ENCODE measurements at regions not wholly inside any gene's neighbourhood (a gene's known extent, or its start where the extent isn't known, plus 50 kb on each side); places are given as distances from the start of the nearest gene placed in this dataset.

DNA sequence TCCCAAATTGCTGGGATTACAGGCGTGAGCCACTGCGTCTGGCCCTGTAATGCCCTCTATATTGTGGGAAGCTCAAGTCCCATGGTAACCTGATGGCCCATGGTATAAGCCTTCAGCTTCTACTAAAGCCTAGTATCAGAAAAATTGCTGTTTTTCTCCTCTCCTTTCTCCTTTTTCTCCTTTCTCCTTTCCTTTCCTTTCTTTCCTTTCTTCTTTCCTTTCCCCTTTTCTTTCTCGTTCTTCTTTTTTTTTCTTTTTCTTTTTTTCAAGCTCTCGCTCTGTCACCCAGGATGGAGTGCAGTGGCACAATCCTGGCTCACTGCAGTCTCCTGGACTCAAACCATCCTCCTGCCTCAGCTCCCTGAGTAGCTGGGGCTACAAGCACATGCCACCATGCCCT is 740.7 kb downstream of the FAM133A start:
- 87 to 89% methylated on average over 4 of the region's 4 CpGs for WGBS, 2 donors
- intact Hi-C loops (cut with DNase I), result no loop called here
- Histone ChIP-seq H3K27ac (no peak overlapping the region), H3K27me3 (no peaks in the 10 kb centered on the region), H3K4me3 (no peak overlapping the region), H3K36me3 (no peaks in the 10 kb centered on the region), H3K4me1 (no peaks in the 10 kb centered on the region), H3K9me3 (no peaks in the 10 kb centered on the region)
- no peak for DNase-seq
- TF ChIP-seq, protein P1, sequence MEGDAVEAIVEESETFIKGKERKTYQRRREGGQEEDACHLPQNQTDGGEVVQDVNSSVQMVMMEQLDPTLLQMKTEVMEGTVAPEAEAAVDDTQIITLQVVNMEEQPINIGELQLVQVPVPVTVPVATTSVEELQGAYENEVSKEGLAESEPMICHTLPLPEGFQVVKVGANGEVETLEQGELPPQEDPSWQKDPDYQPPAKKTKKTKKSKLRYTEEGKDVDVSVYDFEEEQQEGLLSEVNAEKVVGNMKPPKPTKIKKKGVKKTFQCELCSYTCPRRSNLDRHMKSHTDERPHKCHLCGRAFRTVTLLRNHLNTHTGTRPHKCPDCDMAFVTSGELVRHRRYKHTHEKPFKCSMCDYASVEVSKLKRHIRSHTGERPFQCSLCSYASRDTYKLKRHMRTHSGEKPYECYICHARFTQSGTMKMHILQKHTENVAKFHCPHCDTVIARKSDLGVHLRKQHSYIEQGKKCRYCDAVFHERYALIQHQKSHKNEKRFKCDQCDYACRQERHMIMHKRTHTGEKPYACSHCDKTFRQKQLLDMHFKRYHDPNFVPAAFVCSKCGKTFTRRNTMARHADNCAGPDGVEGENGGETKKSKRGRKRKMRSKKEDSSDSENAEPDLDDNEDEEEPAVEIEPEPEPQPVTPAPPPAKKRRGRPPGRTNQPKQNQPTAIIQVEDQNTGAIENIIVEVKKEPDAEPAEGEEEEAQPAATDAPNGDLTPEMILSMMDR (IDR thresholded peaks at IDR 0.05), result no peak
- TF ChIP-seq EP300 (IDR thresholded peaks at IDR 0.05) (no peak), POLR2A (IDR thresholded peaks at IDR 0.05) (no peak), POLR2AphosphoS5 (IDR thresholded peaks at IDR 0.05) (no peak)

DNA sequence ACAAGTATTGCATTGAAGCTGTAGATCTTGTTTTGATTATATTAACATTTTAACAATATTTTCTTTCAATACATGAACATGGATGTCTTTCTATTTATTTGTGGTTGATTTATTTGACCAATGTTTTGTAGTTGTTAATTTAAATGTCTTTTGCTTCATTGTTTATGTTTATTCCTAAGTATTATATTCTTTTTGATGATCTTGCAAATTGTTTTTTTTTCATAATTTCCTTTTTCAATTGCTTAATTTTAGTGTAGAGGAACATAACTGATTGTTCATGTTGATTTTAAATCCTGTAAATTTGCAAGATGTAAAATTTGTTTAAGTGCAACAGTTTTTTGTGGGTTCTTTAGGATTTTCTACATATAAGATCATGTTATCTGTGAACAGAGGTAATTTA is 744.1 kb downstream of the FAM133A start:
- no peak overlapping the region for H3K4me3 ChIP-seq
- no peaks in the 10 kb centered on the region for H3K27me3 ChIP-seq
- TF ChIP-seq, protein P1 (IDR thresholded peaks at IDR 0.05), result no peak
- no peak for TF ChIP-seq POLR2AphosphoS5 (IDR thresholded peaks at IDR 0.05)
- no peaks in the 10 kb centered on the region for H3K4me1 ChIP-seq
- H3K36me3 ChIP-seq, result no peaks in the 10 kb centered on the region
- DNase-seq, result no peak
- H3K27ac ChIP-seq, result no peak overlapping the region
- intact Hi-C loops (cut with DNase I), result no loop called here
- no peaks in the 10 kb centered on the region for H3K9me3 ChIP-seq

DNA sequence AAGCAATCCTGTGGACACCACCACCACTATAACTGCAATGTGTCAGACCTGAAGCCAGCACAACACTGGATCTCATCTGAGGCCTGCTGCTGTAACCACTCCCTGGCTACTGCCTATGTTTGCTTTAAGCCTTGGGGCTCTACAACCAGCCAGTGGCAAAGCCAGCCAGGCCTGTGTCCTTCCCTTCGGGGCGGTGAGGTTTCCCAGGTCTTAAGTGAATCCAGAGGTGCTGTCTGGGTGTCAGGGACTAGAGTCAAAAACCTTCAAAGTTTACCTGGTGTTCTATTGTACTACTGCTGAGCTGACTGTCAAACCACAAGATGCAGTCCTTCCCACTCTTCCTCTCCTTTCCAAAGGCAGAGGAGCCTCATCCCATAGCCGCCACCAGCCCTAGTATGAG is 750.5 kb downstream of the FAM133A start:
- H3K9me3 ChIP-seq, result no peaks in the 10 kb centered on the region

DNA sequence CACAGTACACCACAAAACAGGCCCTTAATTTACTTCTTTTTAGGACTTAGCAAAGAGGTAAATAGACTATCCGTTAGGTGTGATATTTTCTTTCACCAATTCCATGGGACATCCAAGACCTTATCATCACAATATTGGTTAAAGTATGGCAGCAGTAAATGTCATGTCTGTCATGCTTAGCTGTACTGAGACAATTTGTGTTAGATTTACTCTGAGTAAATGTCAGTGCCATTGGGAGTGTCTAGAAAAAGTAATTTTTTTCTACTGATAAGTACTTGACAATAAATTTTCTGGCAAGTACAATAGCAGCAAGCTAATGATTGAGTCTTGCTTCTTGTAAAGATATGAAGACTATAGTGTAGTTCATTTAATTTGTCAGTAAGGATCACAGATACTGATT is 756.1 kb downstream of the FAM133A start:
- intact Hi-C loops (cut with DNase I), result no loop called here
- Histone ChIP-seq H3K9me3 (no peaks in the 10 kb centered on the region), H3K4me1 (no peaks in the 10 kb centered on the region), H3K4me3 (no peak overlapping the region), H3K27ac (no peak overlapping the region), H3K27me3 (no peaks in the 10 kb centered on the region), H3K36me3 (no peaks in the 10 kb centered on the region)
- DNase-seq, result no peak
- WGBS, 2 donors, result 55 to 77% methylated on average over 1 of the region's 1 CpG
- TF ChIP-seq POLR2AphosphoS5 (IDR thresholded peaks at IDR 0.05), result no peak
- TF ChIP-seq POLR2A (IDR thresholded peaks at IDR 0.05), result no peak
- TF ChIP-seq, protein P1 (IDR thresholded peaks at IDR 0.05), result no peak
- no peak for TF ChIP-seq EP300 (IDR thresholded peaks at IDR 0.05)

More for the DNA sequence above, 750.5 kb downstream of the FAM133A start:
- intact Hi-C loops (cut with DNase I), result no loop called here
- Histone ChIP-seq H3K4me3 (no peak overlapping the region), H3K27me3 (no peaks in the 10 kb centered on the region), H3K27ac (no peak overlapping the region), H3K4me1 (no peaks in the 10 kb centered on the region), H3K36me3 (no peaks in the 10 kb centered on the region)
- WGBS, 2 donors, result 93 to 98% methylated on average over 3 of the region's 3 CpGs
- no peak for TF ChIP-seq EP300 (IDR thresholded peaks at IDR 0.05)
- TF ChIP-seq POLR2A (IDR thresholded peaks at IDR 0.05), result no peak
- TF ChIP-seq, protein P1 (IDR thresholded peaks at IDR 0.05), result no peak
- no peak for TF ChIP-seq POLR2AphosphoS5 (IDR thresholded peaks at IDR 0.05)
- DNase-seq, result no peak

DNA sequence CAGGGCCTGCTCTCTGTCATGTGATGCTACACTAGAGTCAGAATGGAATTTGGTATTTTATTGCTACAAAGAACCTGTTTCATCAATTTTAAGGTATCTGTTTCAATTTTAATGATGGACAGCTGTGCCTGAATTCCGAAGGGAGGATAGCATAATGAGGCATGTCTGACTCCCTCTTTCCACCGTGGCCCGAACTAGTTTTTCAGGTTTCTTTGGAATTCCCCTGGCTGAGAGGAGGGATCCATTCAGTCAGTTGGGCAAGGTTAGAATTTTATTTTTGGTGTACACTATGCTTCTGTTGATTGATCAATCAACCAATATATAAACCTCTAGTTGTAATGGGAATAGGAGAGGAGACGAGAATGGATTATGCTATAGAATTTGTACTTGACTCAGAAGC is 761.8 kb downstream of the FAM133A start:
- DNase-seq, result no peak
- no peaks in the 10 kb centered on the region for H3K36me3 ChIP-seq
- no peak overlapping the region for H3K4me3 ChIP-seq
- no peaks in the 10 kb centered on the region for H3K4me1 ChIP-seq
- no peaks in the 10 kb centered on the region for H3K27me3 ChIP-seq
- WGBS, 2 donors, result 68 to 81% methylated on average over 4 of the region's 4 CpGs
- H3K27ac ChIP-seq, result no peak overlapping the region
- no peaks in the 10 kb centered on the region for H3K9me3 ChIP-seq
- intact Hi-C loops (cut with DNase I), result no loop called here
- TF ChIP-seq, protein P1 (IDR thresholded peaks at IDR 0.05), result no peak
- TF ChIP-seq EP300 (IDR thresholded peaks at IDR 0.05) (no peak), POLR2A (IDR thresholded peaks at IDR 0.05) (no peak), POLR2AphosphoS5 (IDR thresholded peaks at IDR 0.05) (no peak)

Measured in sigmoid colon (tissue), 6 donors.